Hepatocyte (in vitro differentiated cells): ENCODE measurements at regions not wholly inside any gene's neighbourhood (a gene's known extent, or its start where the extent isn't known, plus 50 kb on each side); places are given as distances from the start of the nearest gene placed in this dataset.

Experiments used
- DNase-seq: peaks from one replicate; pipeline ENCODE4 v3.0.0-alpha.2; 2016; ENCODE audit warnings: low spot score
- H2AFZ ChIP-seq: fragments of 200-600 bp; sonication (generic); 2 replicates; pipeline ENCODE4 v1.6.0; 2016; ENCODE audit warnings: antibody characterized with exemption, mild to moderate bottlenecking
- H3K27ac ChIP-seq: fragments of 200-600 bp; sonication (generic); 2 replicates; pipeline ENCODE4 v1.5.1; 2016; ENCODE audit warnings: mild to moderate bottlenecking
- H3K27me3 ChIP-seq: fragments of 200-600 bp; sonication (generic); 2 replicates; pipeline ENCODE4 v1.6.1; 2016
- H3K36me3 ChIP-seq: fragments of 200-600 bp; sonication (generic); replicated peaks from 2 replicates; pipeline ENCODE4 v1.5.1; 2016; ENCODE audit warnings: low read depth; ENCODE audit not compliant: insufficient read depth
- H3K4me1 ChIP-seq: fragments of 200-600 bp; sonication (generic); 2 replicates; pipeline ENCODE4 v1.5.1; 2016; ENCODE audit warnings: mild to moderate bottlenecking, moderate library complexity; ENCODE audit not compliant: insufficient read depth
- H3K4me2 ChIP-seq: fragments of 200-600 bp; sonication (generic); 2 replicates; pipeline ENCODE4 v1.6.0; 2016
- H3K4me3 ChIP-seq: fragments of 200-600 bp; sonication (generic); 2 replicates; pipeline ENCODE4 v1.5.1; 2016; ENCODE audit warnings: mild to moderate bottlenecking
- H3K79me2 ChIP-seq: fragments of 200-600 bp; sonication (generic); 2 replicates; pipeline ENCODE4 v1.6.0; 2017; ENCODE audit warnings: mild to moderate bottlenecking
- H3K9me2 ChIP-seq: fragments of 200-600 bp; sonication (generic); replicated peaks from 2 replicates; pipeline ENCODE4 v1.6.0; 2017; ENCODE audit warnings: mild to moderate bottlenecking; ENCODE audit not compliant: insufficient read depth
- H3K9me3 ChIP-seq: fragments of 200-600 bp; sonication (generic); 2 replicates; pipeline ENCODE4 v1.5.1; 2016; ENCODE audit warnings: low read depth, mild to moderate bottlenecking
- H4K20me1 ChIP-seq: fragments of 200-600 bp; sonication (generic); 2 replicates; pipeline ENCODE4 v1.6.0; 2016; ENCODE audit warnings: mild to moderate bottlenecking; ENCODE audit not compliant: insufficient read depth, poor library complexity, severe bottlenecking
- CTCF ChIP-seq: fragments of 200-600 bp; sonication (generic); IDR thresholded peaks from 2 replicates; pipeline ENCODE4 v1.5.1; 2016; ENCODE audit warnings: antibody characterized with exemption, mild to moderate bottlenecking; ENCODE audit not compliant: poor library complexity
- EZH2 ChIP-seq: fragments of 200-600 bp; sonication (generic); IDR thresholded peaks from 2 replicates; pipeline ENCODE4 v1.6.1; 2016; ENCODE audit warnings: antibody characterized with exemption, mild to moderate bottlenecking, borderline replicate concordance
- EZH2phosphoT487 ChIP-seq: fragments of 200-600 bp; sonication (generic); IDR thresholded peaks from one replicate; pipeline ENCODE4 v1.6.1; 2018; ENCODE audit warnings: antibody characterized with exemption, mild to moderate bottlenecking, low read depth, moderate library complexity; ENCODE audit not compliant: unreplicated experiment, severe bottlenecking
- WGBS: methylation state at CpG from one replicate; pipeline ENCODE4 v1.1.6; 2016; ENCODE audit warnings: low lambda C conversion rate; ENCODE audit errors: missing lambda C conversion rate; 5-methylcytosine and 5-hydroxymethylcytosine counted together

- WGBS, result 89% methylated on average over 2 of the region's 2 CpGs
- DNase-seq, result no peak
- no peak for TF ChIP-seq EZH2
- TF ChIP-seq CTCF, result no peak
- no peak for TF ChIP-seq EZH2phosphoT487
- H3K36me3 ChIP-seq, result no peaks in the 10 kb centered on the region
- H3K79me2 ChIP-seq, result no peaks in the 10 kb centered on the region
- H3K27ac ChIP-seq, result no peak overlapping the region
- no peaks in the 10 kb centered on the region for H3K9me3 ChIP-seq
- no peaks in the 10 kb centered on the region for H3K9me2 ChIP-seq
- H3K4me3 ChIP-seq, result no peak overlapping the region
- H3K4me1 ChIP-seq, result no peaks in the 10 kb centered on the region
- H3K4me2 ChIP-seq, result no peak overlapping the region
- H4K20me1 ChIP-seq, result no peaks in the 10 kb centered on the region
- H2AFZ ChIP-seq, result no peak overlapping the region
- no peaks in the 10 kb centered on the region for H3K27me3 ChIP-seq
These were observed 678.3 kb upstream of the NR3C2 start for GRCh38 chr4:149120331-149121022.

- Histone ChIP-seq H2AFZ (no peak overlapping the region), H3K4me1 (no peaks in the 10 kb centered on the region), H3K4me2 (no peak overlapping the region), H3K36me3 (no peaks in the 10 kb centered on the region), H3K4me3 (no peak overlapping the region), H3K27me3 (no peaks in the 10 kb centered on the region), H3K27ac (no peak overlapping the region), H3K9me2 (no peaks in the 10 kb centered on the region), H4K20me1 (no peaks in the 10 kb centered on the region), H3K79me2 (no peaks in the 10 kb centered on the region), H3K9me3 (no peaks in the 10 kb centered on the region)
- DNase-seq, result no peak
- TF ChIP-seq CTCF (no peak), EZH2phosphoT487 (no peak), EZH2 (no peak)
- 91% methylated on average over 2 of the region's 2 CpGs for WGBS
These were observed 674.6 kb upstream of the NR3C2 start for GRCh38 chr4:149116806-149117205.

- Histone ChIP-seq H4K20me1 (no peaks in the 10 kb centered on the region), H3K79me2 (no peaks in the 10 kb centered on the region), H3K9me2 (no peaks in the 10 kb centered on the region), H3K4me2 (no peak overlapping the region), H2AFZ (no peak overlapping the region), H3K27me3 (no peaks in the 10 kb centered on the region), H3K4me1 (no peaks in the 10 kb centered on the region), H3K4me3 (no peak overlapping the region), H3K9me3 (no peaks in the 10 kb centered on the region), H3K36me3 (no peaks in the 10 kb centered on the region), H3K27ac (no peak overlapping the region)
- DNase-seq, result no peak
- WGBS, result 90% methylated on average over 1 of the region's 1 CpG
- TF ChIP-seq CTCF (no peak), EZH2phosphoT487 (no peak), EZH2 (no peak)
These were observed 671.7 kb upstream of the NR3C2 start for GRCh38 chr4:149113804-149114430.
